GM12874 (cell line): ENCODE measurements at regions not wholly inside any gene's neighbourhood (a gene's known extent, or its start where the extent isn't known, plus 50 kb on each side); places are given as distances from the start of the nearest gene placed in this dataset.

Experiments
- CTCF ChIP-seq: IDR thresholded peaks from 2 replicates; pipeline ENCODE4 v1.5.1; 2011; ENCODE audit warnings: low read depth, mild to moderate bottlenecking, control low read depth, low read length, moderate library complexity; ENCODE audit not compliant: insufficient read depth

GRCh38 chr9:102497709-102498108 is 497.4 kb upstream of the CYLC2 start:
- no peak for TF ChIP-seq CTCF

- no peak for TF ChIP-seq CTCF
Measured at GRCh38 chr9:102483651-102484050, 511.5 kb upstream of the CYLC2 start.

GRCh38 chr9:102482776-102483175 is 512.4 kb upstream of the CYLC2 start:
- TF ChIP-seq CTCF = no peak

- TF ChIP-seq CTCF = no peak
Measured at GRCh38 chr9:102479191-102479590, 515.9 kb upstream of the CYLC2 start.

GRCh38 chr9:102474357-102474756 is 520.8 kb upstream of the CYLC2 start:
- no peak for TF ChIP-seq CTCF

- no peak for TF ChIP-seq CTCF
Measured at GRCh38 chr9:102461156-102461819, 533.8 kb upstream of the CYLC2 start.

GRCh38 chr9:102459828-102460227 is 535.3 kb upstream of the CYLC2 start:
- no peak for TF ChIP-seq CTCF
